ENCODE measurements at regions not wholly inside any gene's neighbourhood (a gene's known extent, or its start where the extent isn't known, plus 50 kb on each side); places are given as distances from the start of the nearest gene placed in this dataset.

DNA sequence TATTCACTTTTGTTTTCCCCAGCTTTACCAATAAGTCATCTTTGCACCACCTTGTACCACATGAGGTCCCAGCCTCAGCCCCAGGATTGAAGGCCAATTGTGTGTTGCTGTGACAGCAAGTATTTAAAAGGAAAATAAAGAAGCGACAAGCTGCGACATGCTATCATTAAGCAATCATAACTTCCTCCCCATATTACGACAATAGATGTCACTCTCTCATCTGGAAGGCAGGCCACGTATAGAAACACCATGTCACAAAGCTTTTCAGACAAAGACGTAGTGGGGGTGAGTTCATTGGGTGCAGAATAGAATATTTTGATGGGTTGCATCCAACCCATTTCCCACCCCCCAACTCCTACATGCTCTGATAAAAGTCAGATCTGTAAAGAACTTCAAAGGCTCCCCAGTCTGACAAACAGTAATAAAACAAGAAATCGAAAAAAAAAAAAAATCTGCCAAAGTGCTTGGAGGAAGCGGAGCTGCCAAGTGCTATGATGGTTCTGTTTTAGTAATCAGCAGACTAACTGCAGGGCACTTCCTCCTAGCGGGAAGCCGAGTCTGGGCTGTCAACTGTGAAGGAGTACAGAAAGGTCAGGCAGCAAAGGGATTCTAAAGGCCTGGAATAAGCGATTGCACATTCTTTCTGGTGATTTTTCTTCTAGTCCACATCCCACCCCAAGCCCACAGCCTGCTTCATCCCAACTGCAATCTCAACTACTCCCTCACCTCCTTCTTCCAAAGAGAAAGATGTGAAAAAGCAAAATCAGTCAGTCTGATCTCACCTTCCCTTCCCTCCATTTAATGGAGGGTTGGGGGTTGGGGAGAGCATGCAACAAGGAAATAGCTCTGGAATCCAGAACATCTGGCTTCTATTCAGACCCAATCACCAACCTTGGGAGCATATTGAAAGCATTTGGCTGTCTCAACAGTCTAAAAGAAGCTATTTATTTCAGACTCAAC lies 131.4 kb upstream of the UBASH3B start:
- DNase-seq: no peak

DNA sequence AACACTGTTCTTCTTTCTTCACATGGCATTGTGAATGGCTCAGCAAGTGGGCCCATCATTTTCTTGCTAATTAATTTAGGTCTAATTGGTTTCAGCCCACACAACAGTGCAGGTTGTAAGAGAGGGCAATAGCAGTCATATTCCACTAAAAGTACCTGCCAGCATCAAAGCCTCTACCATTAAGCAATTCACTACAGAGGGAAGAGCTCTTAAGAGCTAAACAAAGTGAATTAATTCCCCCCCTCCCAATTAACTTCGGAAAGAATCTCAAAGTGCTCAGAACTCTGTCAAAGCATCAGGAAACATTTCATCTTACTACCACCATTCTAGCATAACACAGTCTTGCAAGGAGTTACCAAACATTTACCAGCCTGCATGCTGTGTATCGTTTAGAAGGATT lies 133.9 kb upstream of the UBASH3B start:
- no peak for DNase-seq

DNA sequence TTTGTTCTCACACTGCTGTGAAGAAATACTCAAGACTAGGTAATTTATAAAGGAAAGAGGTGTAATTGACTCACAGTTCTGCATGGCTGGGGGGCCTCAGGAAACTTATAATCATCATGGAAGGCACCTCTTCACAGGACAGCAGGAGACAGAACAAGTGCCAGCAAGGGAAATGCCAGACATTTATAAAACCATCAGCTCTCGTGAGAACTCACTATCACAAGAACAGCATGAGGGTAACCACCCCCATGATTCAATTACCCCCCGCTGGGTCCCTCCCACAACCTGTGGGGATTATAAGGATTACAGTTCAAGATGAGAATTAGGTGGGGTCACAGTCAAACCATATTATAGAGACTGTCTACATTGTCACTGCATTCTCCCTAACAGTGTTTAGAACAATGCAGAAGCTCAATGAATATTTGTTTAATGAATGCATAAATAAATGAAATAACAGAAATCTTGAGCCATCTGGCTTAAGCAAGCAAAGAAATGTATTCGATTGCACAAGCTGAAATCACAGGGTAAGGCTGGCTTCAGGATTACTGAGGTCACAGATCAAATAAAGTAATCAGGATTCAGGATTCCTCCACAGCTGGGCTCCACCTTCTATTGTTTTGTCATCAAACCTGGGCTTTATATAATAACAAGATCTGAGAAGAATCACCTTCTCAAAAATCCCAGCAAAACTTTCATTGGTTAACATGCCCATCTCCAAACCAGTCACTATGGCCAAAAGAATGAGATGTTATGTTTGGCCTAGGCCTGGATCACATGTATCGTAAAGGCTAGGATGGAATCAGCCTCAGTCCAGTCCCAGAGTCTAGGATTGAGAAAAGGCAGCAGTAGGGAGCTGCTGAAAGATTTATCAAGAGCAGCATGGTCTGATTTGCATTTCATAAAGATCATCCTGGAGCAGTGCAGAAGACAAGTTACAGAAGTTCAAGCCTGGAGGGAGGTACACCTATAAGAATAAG lies 137.8 kb upstream of the UBASH3B start:
- no peak for DNase-seq

DNA sequence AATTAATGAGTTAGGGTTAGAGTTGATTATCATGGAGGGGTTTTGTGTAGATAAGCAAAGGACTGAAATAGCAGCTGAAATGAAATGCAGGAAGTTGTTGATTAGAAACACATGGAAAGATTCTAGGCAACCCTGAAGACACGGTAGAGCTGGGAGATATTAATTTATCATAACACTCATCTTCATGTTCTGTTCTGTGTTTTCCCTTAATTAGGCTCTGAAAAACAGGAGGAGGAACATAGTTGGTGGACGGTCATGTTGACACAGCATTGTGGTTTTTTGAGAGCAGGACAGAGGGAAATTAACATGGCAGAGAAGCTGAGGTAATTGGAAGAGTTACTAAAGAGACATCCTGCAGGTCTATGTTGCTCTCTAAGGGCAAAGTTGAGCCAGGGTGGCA lies 138.8 kb upstream of the UBASH3B start:
- DNase-seq: no peak

DNA sequence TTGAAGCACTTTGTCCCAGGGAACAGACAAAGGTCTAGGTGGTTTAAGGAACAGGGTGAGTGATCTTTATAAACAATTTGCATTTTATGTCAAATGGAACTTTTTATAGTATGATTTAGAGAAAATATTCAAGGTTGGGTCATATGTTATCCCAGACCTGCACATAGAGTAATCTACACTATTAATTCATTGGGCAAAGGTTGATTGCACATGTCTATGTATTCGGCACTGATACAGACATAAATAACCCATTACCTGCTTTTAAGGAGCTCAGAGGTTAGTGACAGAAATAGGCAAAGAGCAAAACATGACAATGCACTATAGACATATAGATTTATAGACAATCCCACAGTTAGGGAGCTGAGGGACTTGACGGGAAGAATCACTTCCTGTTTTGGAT lies 141.5 kb upstream of the UBASH3B start:
- DNase-seq: no peak

DNA sequence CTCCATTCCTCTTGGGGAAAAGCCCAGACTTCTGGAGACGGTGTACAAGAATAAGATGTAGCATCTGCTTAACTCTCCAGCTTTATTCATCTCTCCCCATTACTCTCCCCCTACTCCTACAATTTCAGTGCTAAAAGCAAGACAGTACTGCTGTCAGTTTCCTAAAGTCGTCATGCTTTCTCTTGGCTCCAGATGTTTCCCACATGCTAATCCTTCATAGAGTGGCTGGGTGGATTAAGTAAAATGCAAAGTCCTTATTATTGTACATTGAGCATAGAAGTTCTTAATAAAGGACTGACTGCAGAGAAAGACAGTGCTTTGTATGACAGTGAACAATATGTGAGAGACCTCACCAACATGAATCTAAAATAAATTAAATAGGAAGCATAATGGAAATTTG lies 142.2 kb upstream of the UBASH3B start:
- no peak for DNase-seq

DNA sequence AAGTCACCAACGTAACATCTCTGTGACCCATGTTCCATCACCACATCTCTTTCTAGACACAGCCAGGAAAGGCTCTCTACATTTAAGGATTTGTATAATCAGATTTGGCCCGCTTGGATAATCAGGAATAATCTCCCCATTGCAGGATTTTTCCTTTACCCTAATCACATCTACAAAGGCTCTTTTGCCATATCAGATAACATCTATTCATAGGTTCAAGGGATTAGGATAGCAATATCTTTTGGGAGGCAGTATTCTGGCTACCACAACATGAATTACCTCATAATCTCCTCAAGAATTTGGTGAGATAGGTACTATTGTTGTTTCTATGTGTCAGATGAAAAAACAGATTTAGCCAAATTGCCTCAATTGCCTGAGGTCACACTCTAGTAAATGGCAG lies 142.8 kb upstream of the UBASH3B start:
- no peak for DNase-seq

DNA sequence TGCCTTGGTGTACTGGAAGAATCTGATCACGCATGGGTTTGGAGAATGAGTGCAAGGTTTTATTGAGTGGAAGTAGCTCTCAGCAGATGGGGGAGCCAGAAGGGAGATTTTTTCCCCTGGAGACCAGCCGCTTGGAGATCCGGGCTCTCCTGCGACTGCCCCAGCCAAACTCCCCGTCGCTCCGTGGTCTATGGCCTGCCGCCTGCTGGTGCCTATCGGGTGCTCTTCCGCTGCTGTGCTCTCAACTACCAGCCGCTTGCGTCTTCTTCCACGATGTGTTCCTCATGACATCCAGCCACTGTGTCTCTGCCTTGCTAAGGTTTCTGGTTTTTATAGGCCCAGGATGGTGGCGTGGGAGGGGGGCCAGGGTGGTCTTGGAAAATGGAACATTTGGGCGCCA lies 145.6 kb upstream of the UBASH3B start:
- no peak for DNase-seq

DNA sequence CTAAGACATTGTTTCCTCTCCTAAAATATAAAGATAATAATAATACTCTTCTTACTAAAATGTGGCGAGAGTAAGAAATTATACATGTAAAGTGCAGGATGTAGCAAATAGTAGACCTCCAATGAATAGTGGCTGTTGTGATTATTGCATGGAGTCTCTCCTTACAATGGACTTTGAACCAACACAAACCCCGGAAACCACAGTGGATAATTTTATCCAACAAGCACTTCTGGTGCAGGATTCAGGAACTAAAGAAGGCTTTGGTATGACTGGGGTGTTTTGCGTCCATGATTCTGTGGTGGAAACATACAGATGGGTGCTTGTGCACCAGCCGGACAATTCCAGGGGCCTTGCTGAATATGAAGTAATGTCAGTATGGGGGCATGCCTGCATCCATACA lies 146.4 kb upstream of the UBASH3B start:
- no peak for DNase-seq

DNA sequence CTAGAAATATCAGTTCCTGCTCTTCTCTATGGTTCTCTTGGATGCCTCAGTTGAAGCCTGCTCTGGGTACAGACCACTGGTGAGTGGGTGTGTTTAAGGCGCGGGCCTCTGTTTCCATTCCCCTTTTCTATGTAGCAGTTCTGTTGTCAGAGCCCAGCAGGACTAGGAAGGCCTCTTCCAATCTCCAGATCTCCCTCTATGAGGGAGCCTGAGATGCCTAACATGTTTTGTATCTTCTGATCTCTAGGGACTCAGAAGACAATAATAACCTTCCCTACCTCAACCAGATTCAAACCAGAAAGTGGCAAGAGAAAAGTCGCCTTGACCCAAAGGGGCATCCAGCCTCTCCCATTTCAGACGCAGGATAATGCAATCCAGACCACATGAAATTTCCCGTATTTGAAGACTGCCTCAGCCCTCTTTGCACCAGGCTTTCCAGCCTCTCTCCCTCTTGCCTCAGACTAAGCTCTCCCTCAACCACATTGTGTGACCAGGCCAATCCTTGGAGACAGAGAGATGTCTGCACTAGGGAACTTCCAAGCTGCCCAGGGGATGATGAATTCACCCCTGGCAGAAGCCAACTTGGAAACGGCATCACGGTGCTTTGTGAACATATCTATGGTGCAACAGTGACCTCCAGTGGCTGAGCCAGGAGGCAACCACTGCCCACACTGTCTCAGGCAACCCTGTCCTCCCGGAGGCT lies 150.1 kb upstream of the UBASH3B start:
- peak; percentile 9 for DNase-seq

DNA sequence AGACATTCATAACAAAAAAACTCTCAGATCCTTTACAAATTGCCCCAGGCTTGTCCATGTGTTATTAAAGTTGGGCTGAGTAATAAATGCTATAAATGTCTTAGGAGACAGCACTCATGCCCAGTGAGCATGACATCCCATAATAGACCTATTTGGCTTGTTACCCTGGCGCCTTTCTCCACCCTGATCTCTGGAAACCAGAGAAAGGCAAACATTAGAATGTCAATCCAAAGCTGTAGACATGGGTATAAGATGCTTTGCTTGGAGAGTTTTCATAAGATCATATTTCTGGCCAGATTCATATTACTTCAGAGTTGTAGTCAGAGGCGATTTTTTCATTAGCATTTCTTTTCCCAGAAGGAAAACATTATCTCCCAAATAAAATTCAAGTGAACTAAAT lies 161.3 kb upstream of the UBASH3B start:
- DNase-seq: no peak

DNA sequence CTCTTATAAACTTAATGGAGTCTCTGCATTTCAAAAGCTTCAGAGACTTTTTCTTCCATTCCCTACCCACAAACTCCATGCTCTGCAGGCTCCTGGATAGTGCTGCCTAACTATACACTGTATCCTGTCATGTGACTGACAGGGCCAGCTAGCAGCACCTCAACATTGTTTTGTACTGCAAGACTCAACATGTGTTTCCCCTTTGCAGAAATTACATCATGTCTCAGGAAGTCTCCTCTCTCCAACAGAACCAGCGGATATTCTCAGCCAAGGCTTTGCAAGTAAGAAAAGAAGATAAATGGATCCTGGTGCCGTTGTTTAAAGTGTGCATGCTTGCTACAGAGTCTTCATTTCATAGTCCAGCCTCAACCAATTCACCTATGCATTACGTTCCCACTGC lies 164.0 kb upstream of the UBASH3B start:
- DNase-seq: no peak

DNA sequence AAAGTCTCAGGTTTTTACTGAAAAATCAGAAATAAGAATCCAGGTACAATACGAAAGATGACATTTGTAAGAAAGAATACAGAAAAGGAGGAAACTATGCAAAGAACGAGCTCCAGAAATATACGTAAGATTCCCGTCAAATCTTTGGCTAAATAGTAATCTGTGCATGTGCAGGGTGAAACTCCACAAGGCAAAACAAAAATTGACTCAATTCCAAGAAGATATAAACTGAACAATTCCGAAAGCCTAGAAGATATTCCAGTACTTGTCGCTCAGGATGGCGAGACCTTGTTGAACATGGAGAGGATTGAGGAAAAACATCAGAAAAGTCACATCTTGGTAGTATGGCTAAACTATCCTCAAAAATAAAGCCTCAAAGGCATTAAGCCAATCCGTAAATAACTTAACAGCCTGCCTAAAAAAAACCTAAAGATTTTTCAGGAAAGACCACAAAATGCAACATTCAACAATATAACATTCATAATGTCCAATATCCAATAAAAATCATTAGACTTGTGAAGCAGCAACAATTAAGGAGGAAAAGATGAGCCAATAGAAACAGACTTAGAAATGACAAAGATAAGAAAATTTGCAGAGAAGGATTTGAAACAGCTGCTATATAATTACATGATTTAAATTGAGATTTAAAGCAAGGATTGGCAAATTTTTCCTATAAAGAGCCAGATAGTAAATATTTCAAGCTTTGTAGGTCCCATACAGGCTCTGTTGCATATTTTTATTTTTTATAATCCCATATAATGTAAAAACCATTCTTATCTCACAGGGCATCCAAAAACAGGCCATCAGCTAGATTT lies 166.4 kb upstream of the UBASH3B start:
- no peak for DNase-seq

DNA sequence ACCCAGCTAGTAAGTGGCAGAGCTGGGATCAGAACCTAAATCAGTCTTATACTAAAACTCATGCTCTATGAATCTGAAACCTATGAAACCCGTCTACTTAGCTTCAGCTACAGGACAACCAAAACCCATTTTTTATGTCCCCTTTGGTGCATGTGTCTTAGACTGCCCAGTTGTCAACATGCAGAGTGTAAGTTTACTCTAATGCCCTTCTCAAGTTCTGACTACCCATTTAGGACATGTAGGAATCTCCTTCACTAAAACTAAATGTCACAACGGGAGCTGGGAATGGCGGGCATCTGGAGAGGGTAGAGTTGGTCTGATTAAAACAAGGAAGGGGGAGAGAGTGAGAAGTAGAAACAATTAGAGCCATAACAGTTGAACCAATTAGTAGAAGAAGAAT lies 167.9 kb upstream of the UBASH3B start:
- no peak for DNase-seq

DNA sequence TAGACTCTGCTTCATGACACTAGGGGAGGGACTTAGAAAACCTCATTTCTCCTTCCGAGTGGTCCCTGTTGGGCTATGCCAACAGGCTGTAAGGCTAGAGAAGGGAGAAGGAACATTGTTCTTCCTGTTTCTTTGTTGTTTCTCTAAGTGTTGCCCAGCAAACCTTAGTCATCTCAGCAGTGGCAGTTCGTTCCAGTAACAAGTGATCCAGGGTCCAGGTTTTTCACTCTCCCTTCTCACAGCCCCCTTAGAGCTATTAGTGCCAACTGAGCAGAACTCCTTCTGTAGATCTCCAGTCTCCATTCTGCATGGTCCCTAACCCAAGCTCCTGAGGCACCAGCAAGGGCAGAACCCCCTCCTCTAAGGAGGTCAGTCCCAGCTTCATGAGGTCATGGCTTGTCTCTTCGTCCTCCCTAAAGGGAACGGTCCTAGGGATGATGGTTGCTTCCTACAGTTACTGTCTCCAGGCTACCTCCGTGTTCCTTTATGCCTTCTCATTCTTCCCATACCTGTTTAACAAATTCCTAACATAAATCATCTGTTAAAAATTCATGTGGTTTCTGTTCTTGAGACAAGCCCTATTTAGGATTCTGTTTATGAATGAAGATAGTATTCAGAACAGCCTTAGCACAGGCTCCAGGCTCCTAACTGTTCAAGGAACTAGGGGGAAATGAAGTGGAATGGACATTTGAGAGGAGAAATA lies 168.6 kb upstream of the UBASH3B start:
- DNase-seq: no peak

DNA sequence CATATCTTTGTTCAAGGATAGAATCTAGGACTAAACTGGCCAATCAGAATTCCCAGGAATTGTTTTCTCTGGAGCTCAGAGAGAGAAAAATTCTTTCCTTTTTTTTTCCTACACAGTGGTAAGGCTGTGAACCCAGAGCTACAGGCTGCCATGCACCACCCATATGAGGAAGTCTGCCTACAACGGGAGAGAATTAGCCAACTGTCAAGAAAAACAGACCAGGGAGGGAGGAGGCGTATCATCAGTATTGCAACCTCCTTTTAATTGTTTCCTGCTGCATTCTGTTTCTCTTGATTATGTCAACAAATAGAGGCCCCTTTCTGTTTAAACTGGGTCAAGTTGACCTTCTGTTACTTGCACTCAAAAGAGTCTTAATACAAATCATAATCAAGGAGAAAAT lies 176.5 kb upstream of the UBASH3B start:
- DNase-seq: no peak

DNA sequence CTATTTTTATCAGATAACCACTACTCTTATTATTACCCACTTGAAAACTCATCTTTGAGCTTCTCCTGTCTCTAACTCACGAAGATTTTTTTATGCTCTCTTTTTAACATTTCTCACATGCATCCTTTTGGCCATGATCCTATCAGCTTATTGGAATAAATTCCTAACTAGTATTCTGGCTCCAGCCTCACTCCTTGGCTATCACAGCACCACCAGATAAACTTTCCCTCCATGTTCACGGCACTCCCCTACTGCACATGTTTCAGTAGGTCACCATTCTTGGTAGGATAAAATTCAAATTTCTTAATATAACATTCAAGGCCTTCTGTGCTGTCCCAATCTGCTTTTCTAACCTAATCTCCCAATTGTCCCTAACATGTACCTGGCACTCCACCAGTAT lies 186.6 kb upstream of the UBASH3B start:
- no peak for DNase-seq

DNA sequence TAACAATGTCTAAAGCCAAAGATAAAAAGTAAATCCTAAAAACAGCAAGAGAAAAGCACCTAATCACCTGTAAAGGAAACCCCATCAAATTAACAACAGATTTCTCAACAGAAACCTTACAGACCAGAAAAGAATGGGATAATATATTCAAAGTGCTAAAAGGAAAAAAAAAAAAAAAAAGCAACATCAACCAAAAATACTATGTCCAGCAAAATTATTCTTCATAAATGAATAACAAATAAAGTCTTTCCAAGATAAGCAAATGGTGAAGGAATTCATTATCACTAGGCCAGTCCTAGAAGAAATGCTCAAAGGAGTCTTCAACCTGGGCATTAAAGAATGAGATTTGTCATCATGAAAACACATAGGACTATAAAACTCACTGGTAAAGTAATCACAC lies 192.0 kb upstream of the UBASH3B start:
- no peak for DNase-seq

DNA sequence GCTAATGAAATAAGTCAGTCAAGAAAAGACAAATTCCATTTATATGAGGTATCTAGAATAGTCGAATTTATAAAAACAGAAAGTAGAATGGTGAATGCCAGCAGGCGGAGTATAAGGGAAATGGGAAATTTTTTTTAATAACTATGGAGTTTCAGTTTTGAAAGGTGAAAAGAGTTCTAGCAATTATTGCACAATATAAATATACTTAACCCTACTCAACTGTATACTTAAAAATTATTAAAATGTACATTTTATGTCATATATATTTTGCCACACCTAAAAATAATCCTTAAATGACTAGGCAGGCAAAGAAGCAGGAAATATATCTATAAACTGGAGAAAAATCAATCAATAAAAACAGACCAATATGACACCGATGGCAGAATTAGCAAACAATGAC lies 196.5 kb upstream of the UBASH3B start:
- DNase-seq: no peak

DNA sequence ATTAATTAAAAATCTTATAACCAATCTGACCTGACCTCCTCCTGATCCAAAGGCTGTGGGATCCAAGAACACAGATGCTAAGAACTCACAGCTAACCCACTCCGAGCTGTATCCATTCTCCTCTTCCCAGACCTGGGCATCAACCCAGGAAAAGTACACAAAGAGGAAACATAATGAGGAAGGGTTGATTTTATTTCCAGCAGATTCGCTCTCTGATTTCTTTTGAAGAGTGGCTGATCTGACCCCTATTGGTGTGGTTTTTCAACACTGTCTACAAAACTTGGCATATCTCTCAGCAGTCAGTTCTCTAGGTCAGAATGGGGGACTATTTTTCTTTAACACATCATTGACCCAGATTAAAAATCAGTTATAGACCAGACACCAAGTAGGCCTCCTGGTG lies 201.9 kb upstream of the UBASH3B start:
- no peak for DNase-seq

DNA sequence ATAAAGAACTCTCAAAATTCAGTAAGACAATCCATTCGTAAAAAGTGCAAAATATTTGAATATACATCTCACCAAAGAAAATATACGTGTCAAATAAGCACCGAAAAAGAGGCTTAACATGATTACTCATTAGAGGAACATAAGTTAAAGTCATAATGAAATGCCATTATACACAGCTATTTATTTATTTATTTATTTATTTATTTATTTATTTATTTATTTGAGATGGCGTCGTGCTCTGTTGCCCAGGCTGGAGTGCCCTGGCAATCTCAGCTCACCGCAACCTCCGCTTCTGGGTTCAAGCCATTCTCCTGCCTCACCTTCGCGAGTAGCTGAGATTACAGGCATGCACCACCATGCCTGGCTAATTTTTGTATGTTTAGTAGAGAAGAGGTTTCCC lies 203.6 kb upstream of the UBASH3B start:
- no peak for DNase-seq

DNA sequence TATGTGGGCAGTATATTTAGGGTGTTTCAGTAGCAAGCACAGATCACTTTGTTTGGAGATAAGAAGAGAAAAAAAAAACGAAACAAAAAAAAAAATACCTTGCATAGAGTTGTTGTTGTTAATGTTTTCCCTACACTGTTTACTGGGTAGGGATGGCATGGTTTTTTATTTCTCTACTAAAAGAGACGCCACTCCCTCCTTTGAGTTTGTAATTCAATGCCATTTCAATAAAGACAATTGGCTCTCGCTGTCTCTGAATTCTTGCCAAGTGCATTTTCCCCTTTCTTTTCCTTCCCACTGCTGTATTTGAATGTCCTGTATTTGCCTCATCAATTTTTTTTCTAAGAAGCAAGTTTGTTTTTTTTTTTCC lies 213.9 kb upstream of the UBASH3B start:
- DNase-seq: no peak

Measured in central memory CD4-positive, alpha-beta T cell (primary cell).